ENCODE measurements at regions not wholly inside any gene's neighbourhood (a gene's known extent, or its start where the extent isn't known, plus 50 kb on each side); places are given as distances from the start of the nearest gene placed in this dataset.

DNA sequence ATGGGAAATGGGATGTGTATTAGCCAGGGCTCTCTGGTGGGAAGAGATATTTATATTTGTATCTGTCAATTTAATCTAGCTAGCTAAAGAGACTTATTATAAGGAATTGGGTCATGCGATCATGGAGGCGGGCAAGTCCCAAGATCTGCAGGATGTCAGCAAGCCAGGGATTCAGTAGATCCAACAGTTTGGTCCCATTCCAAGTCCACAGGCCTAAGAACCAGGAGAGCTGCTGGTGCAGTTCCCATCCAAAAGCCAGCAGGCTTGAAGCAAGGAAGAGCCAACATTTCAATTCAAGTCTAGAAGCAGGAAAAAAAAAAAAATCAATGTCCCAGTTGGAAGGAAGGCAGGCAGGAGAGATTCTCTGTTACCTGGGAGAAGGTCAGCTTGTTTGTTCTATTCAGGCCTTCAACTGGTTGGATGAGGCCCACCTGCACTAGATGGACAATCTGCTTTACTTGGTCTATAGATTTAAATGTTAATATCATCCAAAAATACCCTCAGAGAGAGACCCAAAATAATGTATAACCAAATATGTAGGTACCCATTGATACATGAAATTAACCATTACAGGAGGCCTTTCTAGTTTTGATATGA is 60.7 kb upstream of the BCAT1 start:
- TF ChIP-seq CTCF (IDR thresholded peaks at IDR 0.05 in 4 of 5, conservative IDR thresholded peaks at IDR 0.05 in 1 of 5) (no peak), POLR2A (IDR thresholded peaks at IDR 0.05) (no peak)

Data from gastrocnemius medialis (tissue), 4 donors.